T-cell (primary cell): ENCODE measurements at regions not wholly inside any gene's neighbourhood (a gene's known extent, or its start where the extent isn't known, plus 50 kb on each side); places are given as distances from the start of the nearest gene placed in this dataset.
"Not testable (repeated sequence)": the region's sequence is repeated elsewhere in the genome, so short reads cannot be mapped to it uniquely, and the experiment has no call there.

Source experiments
- ATAC-seq, 4 experiments: fragments of 200-7000 bp in 3 of 4; fragments of 150-1000 bp in 1 of 4; cut with Tn5 transposase; replicated peaks in 1 of 4; 1 replicate in 3 of 4; 2 replicates in 1 of 4; pipeline ENCODE4 v1.10.0; 2021; ENCODE audit warnings: moderate library complexity in 3 of 4, mild to moderate bottlenecking in 2 of 4, moderate number of reproducible peaks in 1 of 4
- CTCF ChIA-PET, 2 donors: fragments of 300-600 bp; sonication (Branson Sonifier 250); formaldehyde crosslinking; loops; one replicate each; lab custom pipeline; 2022; ENCODE audit warnings: antibody characterized with exemption in 2 of 2; lab: Charles Lee
- POLR2A ChIA-PET, 2 donors: fragments of 300-600 bp; sonication (Branson Sonifier 250); formaldehyde crosslinking; loops; one replicate each; lab custom pipeline; 2022; ENCODE audit warnings: antibody characterized with exemption in 2 of 2; lab: Charles Lee
- DNase-seq, 35 experiments: peaks; one replicate each; pipeline versions ENCODE4 v3.0.0 to v3.0.0-alpha.2; 2013 to 2023
- H3K27ac ChIP-seq: one replicate; pipeline ENCODE4 v1.5.1; 2013; ENCODE audit warnings: low read length
- H3K27me3 ChIP-seq, 2 experiments: replicated peaks in 1 of 2; 1 replicate in 1 of 2; 2 replicates in 1 of 2; pipeline versions ENCODE4 v1.6.1 to v1.7.0; 2013; ENCODE audit warnings: low read length in 1 of 2, mixed read lengths in 1 of 2; ENCODE audit not compliant: control insufficient read depth in 2 of 2, insufficient read depth in 2 of 2; ENCODE audit errors: extremely low read depth in 1 of 2
- H3K36me3 ChIP-seq, 2 donors: 1 replicate in 1 of 2; 2 replicates in 1 of 2; pipeline versions ENCODE4 v1.6.1 to v1.7.0; 2013; ENCODE audit warnings: low read length in 1 of 2; ENCODE audit not compliant: control insufficient read depth in 2 of 2, insufficient read depth in 1 of 2; ENCODE audit errors: extremely low read depth in 1 of 2
- H3K4me1 ChIP-seq, 2 experiments: 1 replicate in 1 of 2; 2 replicates in 1 of 2; pipeline versions ENCODE4 v1.6.1 to v1.7.0; 2013; ENCODE audit warnings: low read length in 2 of 2, mixed read lengths in 1 of 2; ENCODE audit not compliant: insufficient read depth in 2 of 2, control insufficient read depth in 1 of 2; ENCODE audit errors: extremely low read depth in 1 of 2
- H3K4me3 ChIP-seq, 2 donors: 1 replicate in 1 of 2; 2 replicates in 1 of 2; pipeline versions ENCODE4 v1.5.1 to v1.7.0; 2013; ENCODE audit warnings: mild to moderate bottlenecking in 2 of 2, low read length in 1 of 2, moderate library complexity in 1 of 2; ENCODE audit not compliant: control insufficient read depth in 1 of 2; ENCODE audit errors: extremely low read depth in 1 of 2
- H3K9me3 ChIP-seq: 2 replicates; pipeline ENCODE4 v1.7.0; 2013
- H3K27ac Mint-ChIP-seq, 2 donors: one replicate each; pipeline ENCODE4 v1.8.0; 2020 to 2021; ENCODE audit warnings: mild to moderate bottlenecking in 2 of 2, mixed read lengths in 2 of 2
- H3K27me3 Mint-ChIP-seq, 2 donors: one replicate each; pipeline ENCODE4 v1.8.0; 2021 to 2022; ENCODE audit warnings: mixed read lengths in 2 of 2
- H3K36me3 Mint-ChIP-seq: one replicate; pipeline ENCODE4 v1.8.0; 2021; ENCODE audit warnings: mixed read lengths
- H3K4me1 Mint-ChIP-seq, 3 donors: one replicate each; pipeline ENCODE4 v1.8.0; 2020 to 2022; ENCODE audit warnings: mixed read lengths in 3 of 3, mild to moderate bottlenecking in 1 of 3
- H3K4me3 Mint-ChIP-seq, 3 donors: one replicate each; pipeline ENCODE4 v1.8.0; 2020 to 2022; ENCODE audit warnings: mild to moderate bottlenecking in 3 of 3, mixed read lengths in 3 of 3, moderate library complexity in 3 of 3
- H3K9me3 Mint-ChIP-seq, 3 donors: one replicate each; pipeline ENCODE4 v1.8.0; 2020 to 2022; ENCODE audit warnings: mixed read lengths in 3 of 3
- WGBS: methylation state at CpG from one replicate; pipeline ENCODE4 v1.1.5; 2013; ENCODE audit warnings: missing lambda C conversion rate; ENCODE audit not compliant: insufficient coverage; 5-methylcytosine and 5-hydroxymethylcytosine counted together

GRCh38 chr3:104005815-104006214 is 1360.9 kb upstream of the ALCAM start:
- Histone ChIP-seq H3K36me3 (no peaks in the 10 kb centered on the region), H3K4me1 (no peaks in the 10 kb centered on the region), H3K9me3 (no peaks in the 10 kb centered on the region), H3K27ac (no peak overlapping the region), H3K27me3 (no peaks in the 10 kb centered on the region), H3K4me3 (no peak overlapping the region)
- H3K9me3 Mint-ChIP-seq: peaks cover 0 to 9% (median 0%) of the 10 kb centered on the region in 3 donors
- H3K27me3 Mint-ChIP-seq: no peaks in the 10 kb centered on the region
- CTCF ChIA-PET: no interaction called here
- H3K4me1 Mint-ChIP-seq: no peaks in the 10 kb centered on the region
- POLR2A ChIA-PET: no interaction called here
- no peaks in the 10 kb centered on the region for H3K36me3 Mint-ChIP-seq
- H3K4me3 Mint-ChIP-seq: no peak overlapping the region
- no CpG with 5 or more reads among the region's 1 CpG for WGBS
- DNase-seq (no peak), ATAC-seq (no peak)
- no peak overlapping the region for H3K27ac Mint-ChIP-seq

GRCh38 chr3:104018541-104018940 is 1348.2 kb upstream of the ALCAM start:
- no peak overlapping the region for H3K27ac Mint-ChIP-seq
- H3K4me1 Mint-ChIP-seq: no peaks in the 10 kb centered on the region
- no peak overlapping the region for H3K27ac ChIP-seq
- H3K9me3 Mint-ChIP-seq: peaks cover 7 to 33% (median 10%) of the 10 kb centered on the region in 3 donors
- H3K9me3 ChIP-seq: peaks cover 2% of the 10 kb centered on the region
- no peak for ATAC-seq
- H3K36me3 ChIP-seq: no peaks in the 10 kb centered on the region
- H3K36me3 Mint-ChIP-seq: no peaks in the 10 kb centered on the region
- POLR2A ChIA-PET: no interaction called here
- no peak overlapping the region for H3K4me3 ChIP-seq
- H3K4me1 ChIP-seq: no peaks in the 10 kb centered on the region
- no peaks in the 10 kb centered on the region for H3K27me3 ChIP-seq
- CTCF ChIA-PET: no interaction called here
- DNase-seq: no peak
- no peak overlapping the region for H3K4me3 Mint-ChIP-seq
- no peaks in the 10 kb centered on the region for H3K27me3 Mint-ChIP-seq

GRCh38 chr3:104031598-104031997 is 1335.1 kb upstream of the ALCAM start:
- H3K4me3 Mint-ChIP-seq: no peak overlapping the region
- H3K9me3 Mint-ChIP-seq: peaks cover 0 to 11% (median 10%) of the 10 kb centered on the region in 3 donors
- no peak overlapping the region for H3K27ac ChIP-seq
- H3K27me3 Mint-ChIP-seq: no peaks in the 10 kb centered on the region
- no peaks in the 10 kb centered on the region for H3K4me1 Mint-ChIP-seq
- H3K36me3 ChIP-seq: no peaks in the 10 kb centered on the region
- POLR2A ChIA-PET: no interaction called here
- no peak overlapping the region for H3K4me3 ChIP-seq
- no peaks in the 10 kb centered on the region for H3K9me3 ChIP-seq
- no peak overlapping the region for H3K27ac Mint-ChIP-seq
- no peaks in the 10 kb centered on the region for H3K36me3 Mint-ChIP-seq
- H3K27me3 ChIP-seq: no peaks in the 10 kb centered on the region
- no peak for DNase-seq
- no peaks in the 10 kb centered on the region for H3K4me1 ChIP-seq
- 100% methylated on average over 1 of the region's 1 CpG for WGBS
- CTCF ChIA-PET: no interaction called here
- no peak for ATAC-seq

GRCh38 chr3:104032283-104032682 is 1334.4 kb upstream of the ALCAM start:
- DNase-seq (no peak), ATAC-seq (no peak)
- Mint-ChIP-seq H3K9me3 (peaks cover 0 to 11% (median 10%) of the 10 kb centered on the region in 3 donors), H3K36me3 (no peaks in the 10 kb centered on the region), H3K27me3 (no peaks in the 10 kb centered on the region), H3K27ac (no peak overlapping the region), H3K4me1 (no peaks in the 10 kb centered on the region), H3K4me3 (no peak overlapping the region)
- H3K36me3 ChIP-seq: no peaks in the 10 kb centered on the region
- H3K27ac ChIP-seq: no peak overlapping the region
- ChIA-PET POLR2A (no interaction called here), CTCF (no interaction called here)
- H3K4me3 ChIP-seq: no peak overlapping the region
- no peaks in the 10 kb centered on the region for H3K4me1 ChIP-seq
- no peaks in the 10 kb centered on the region for H3K27me3 ChIP-seq
- no peaks in the 10 kb centered on the region for H3K9me3 ChIP-seq

- H3K4me3 Mint-ChIP-seq: no peak overlapping the region
- ATAC-seq (no peak), DNase-seq (no peak)
- no peaks in the 10 kb centered on the region for H3K27me3 Mint-ChIP-seq
- POLR2A ChIA-PET: no interaction called here
- Histone ChIP-seq H3K36me3 (no peaks in the 10 kb centered on the region), H3K4me1 (no peaks in the 10 kb centered on the region), H3K9me3 (no peaks in the 10 kb centered on the region), H3K4me3 (no peak overlapping the region), H3K27ac (no peak overlapping the region), H3K27me3 (no peaks in the 10 kb centered on the region)
- H3K9me3 Mint-ChIP-seq: peaks cover 0 to 18% (median 6%) of the 10 kb centered on the region in 3 donors
- CTCF ChIA-PET: no interaction called here
- H3K36me3 Mint-ChIP-seq: no peaks in the 10 kb centered on the region
- H3K27ac Mint-ChIP-seq: no peak overlapping the region
- no peaks in the 10 kb centered on the region for H3K4me1 Mint-ChIP-seq
Observed at GRCh38 chr3:104040896-104041295, 1325.8 kb upstream of the ALCAM start.

- H3K4me1 ChIP-seq, H3K4me3 Mint-ChIP-seq, DNase-seq, H3K27me3 Mint-ChIP-seq, H3K4me3 ChIP-seq, H3K27me3 ChIP-seq, H3K9me3 ChIP-seq, POLR2A ChIA-PET, H3K36me3 ChIP-seq, CTCF ChIA-PET, ATAC-seq, H3K4me1 Mint-ChIP-seq, H3K27ac ChIP-seq, H3K36me3 Mint-ChIP-seq, H3K27ac Mint-ChIP-seq: not testable (repeated sequence)
- peaks cover 0 to 17% (median 9%) of the 10 kb centered on the region in 3 donors for H3K9me3 Mint-ChIP-seq
- no CpG with 5 or more reads among the region's 5 CpGs for WGBS
Observed at GRCh38 chr3:104043001-104043543, 1323.6 kb upstream of the ALCAM start.

- Histone ChIP-seq H3K36me3 (no peaks in the 10 kb centered on the region), H3K9me3 (no peaks in the 10 kb centered on the region), H3K27ac (no peak overlapping the region), H3K4me1 (no peaks in the 10 kb centered on the region), H3K4me3 (no peak overlapping the region), H3K27me3 (peaks cover 0 to 3% of the 10 kb centered on the region in 2 experiments)
- Mint-ChIP-seq H3K4me3 (no peak overlapping the region), H3K4me1 (no peaks in the 10 kb centered on the region), H3K27me3 (no peaks in the 10 kb centered on the region), H3K27ac (no peak overlapping the region), H3K9me3 (peaks cover 0 to 11% (median 5%) of the 10 kb centered on the region in 3 donors), H3K36me3 (no peaks in the 10 kb centered on the region)
- no peak for ATAC-seq
- CTCF ChIA-PET: no interaction called here
- POLR2A ChIA-PET: no interaction called here
- no CpG with 5 or more reads among the region's 1 CpG for WGBS
- DNase-seq: no peak
Observed at GRCh38 chr3:104044002-104044401, 1322.7 kb upstream of the ALCAM start.
